ENCODE measurements at regions not wholly inside any gene's neighbourhood (a gene's known extent, or its start where the extent isn't known, plus 50 kb on each side); places are given as distances from the start of the nearest gene placed in this dataset.

- Mint-ChIP-seq H3K36me3 (no peaks in the 10 kb centered on the region), H3K4me3 (no peak overlapping the region), H3K27ac (no peak overlapping the region), H3K27me3 (peaks cover 6% of the 10 kb centered on the region), H3K4me1 (no peaks in the 10 kb centered on the region), H3K9me3 (no peaks in the 10 kb centered on the region)
Measured at GRCh38 chr22:49106096-49106841, 721.4 kb downstream of the BRD1 start.

- H3K4me3 Mint-ChIP-seq, result no peak overlapping the region
- peaks cover 10% of the 10 kb centered on the region for H3K27me3 Mint-ChIP-seq
- no peak overlapping the region for H3K27ac Mint-ChIP-seq
- no peaks in the 10 kb centered on the region for H3K9me3 Mint-ChIP-seq
- no peaks in the 10 kb centered on the region for H3K4me1 Mint-ChIP-seq
- H3K36me3 Mint-ChIP-seq, result no peaks in the 10 kb centered on the region
Measured at GRCh38 chr22:49104434-49104833, 723.2 kb downstream of the BRD1 start.

- Mint-ChIP-seq H3K27me3 (peaks cover 10% of the 10 kb centered on the region), H3K9me3 (no peaks in the 10 kb centered on the region), H3K36me3 (no peaks in the 10 kb centered on the region)
Measured at GRCh38 chr22:49103314-49104059, 724.2 kb downstream of the BRD1 start.

GRCh38 chr22:49102367-49102766, 725.3 kb downstream of the BRD1 start:
- Mint-ChIP-seq H3K4me1 (no peaks in the 10 kb centered on the region), H3K9me3 (no peaks in the 10 kb centered on the region), H3K27ac (no peak overlapping the region), H3K4me3 (no peak overlapping the region), H3K36me3 (no peaks in the 10 kb centered on the region), H3K27me3 (peaks cover 16% of the 10 kb centered on the region)

More at GRCh38 chr22:49103314-49104059, 724.2 kb downstream of the BRD1 start:
- no peaks in the 10 kb centered on the region for H3K4me1 Mint-ChIP-seq
- H3K4me3 Mint-ChIP-seq, result no peak overlapping the region
- no peak overlapping the region for H3K27ac Mint-ChIP-seq

GRCh38 chr22:49101873-49102272, 725.8 kb downstream of the BRD1 start:
- Mint-ChIP-seq H3K27ac (no peak overlapping the region), H3K36me3 (no peaks in the 10 kb centered on the region), H3K27me3 (peaks cover 16% of the 10 kb centered on the region), H3K4me1 (peaks cover 0 to under 1% (median 0%) of the 10 kb centered on the region in 3 donors), H3K9me3 (no peaks in the 10 kb centered on the region), H3K4me3 (no peak overlapping the region)

- Mint-ChIP-seq H3K4me1 (peaks cover 0 to 1% (median 0%) of the 10 kb centered on the region in 3 donors), H3K9me3 (peaks cover 0 to 1% (median 0%) of the 10 kb centered on the region in 3 donors), H3K4me3 (no peak overlapping the region), H3K27me3 (peaks cover 16% of the 10 kb centered on the region), H3K36me3 (no peaks in the 10 kb centered on the region), H3K27ac (no peak overlapping the region)
Measured at GRCh38 chr22:49101225-49101624, 726.4 kb downstream of the BRD1 start.

GRCh38 chr22:49100773-49101172, 726.9 kb downstream of the BRD1 start:
- no peaks in the 10 kb centered on the region for H3K36me3 Mint-ChIP-seq
- peaks cover 0 to 1% (median 0%) of the 10 kb centered on the region in 3 donors for H3K4me1 Mint-ChIP-seq
- peaks cover 0 to 4% (median 0%) of the 10 kb centered on the region in 3 donors for H3K9me3 Mint-ChIP-seq
- no peak overlapping the region for H3K27ac Mint-ChIP-seq
- H3K4me3 Mint-ChIP-seq, result no peak overlapping the region
- peaks cover 16% of the 10 kb centered on the region for H3K27me3 Mint-ChIP-seq

GRCh38 chr22:49100316-49100715, 727.4 kb downstream of the BRD1 start:
- no peak overlapping the region for H3K27ac Mint-ChIP-seq
- peaks cover 0 to 1% (median 0%) of the 10 kb centered on the region in 3 donors for H3K4me1 Mint-ChIP-seq
- H3K36me3 Mint-ChIP-seq, result no peaks in the 10 kb centered on the region
- H3K9me3 Mint-ChIP-seq, result peaks cover 0 to 4% (median 0%) of the 10 kb centered on the region in 3 donors
- H3K4me3 Mint-ChIP-seq, result no peak overlapping the region
- H3K27me3 Mint-ChIP-seq, result peaks cover 15% of the 10 kb centered on the region

- Mint-ChIP-seq H3K27ac (no peak overlapping the region), H3K9me3 (peaks cover 0 to 4% (median 0%) of the 10 kb centered on the region in 3 donors), H3K4me3 (no peak overlapping the region), H3K36me3 (no peaks in the 10 kb centered on the region), H3K27me3 (peaks cover 14% of the 10 kb centered on the region), H3K4me1 (peaks cover 0 to 1% (median 0%) of the 10 kb centered on the region in 3 donors)
Measured at GRCh38 chr22:49099496-49100124, 728.1 kb downstream of the BRD1 start.

GRCh38 chr22:49099089-49099488, 728.6 kb downstream of the BRD1 start:
- Mint-ChIP-seq H3K9me3 (peaks cover 0 to 4% (median 0%) of the 10 kb centered on the region in 3 donors), H3K27me3 (peaks cover 14% of the 10 kb centered on the region), H3K27ac (no peak overlapping the region), H3K4me1 (peaks cover 0 to 1% (median 0%) of the 10 kb centered on the region in 3 donors), H3K36me3 (no peaks in the 10 kb centered on the region), H3K4me3 (no peak overlapping the region)

- Mint-ChIP-seq H3K27ac (no peak overlapping the region), H3K4me3 (no peak overlapping the region), H3K4me1 (peaks cover 0 to 1% (median 0%) of the 10 kb centered on the region in 3 donors), H3K9me3 (peaks cover 0 to 4% (median 0%) of the 10 kb centered on the region in 3 donors), H3K27me3 (peaks cover 14% of the 10 kb centered on the region), H3K36me3 (no peaks in the 10 kb centered on the region)
Measured at GRCh38 chr22:49097966-49098365, 729.7 kb downstream of the BRD1 start.

GRCh38 chr22:49097171-49097925, 730.3 kb downstream of the BRD1 start:
- Mint-ChIP-seq H3K9me3 (peaks cover 0 to 4% (median 0%) of the 10 kb centered on the region in 3 donors), H3K36me3 (no peaks in the 10 kb centered on the region), H3K27ac (no peak overlapping the region), H3K4me3 (no peak overlapping the region), H3K27me3 (peaks cover 14% of the 10 kb centered on the region), H3K4me1 (peaks cover 0 to 1% (median 0%) of the 10 kb centered on the region in 3 donors)

- peaks cover 11% of the 10 kb centered on the region for H3K27me3 Mint-ChIP-seq
- H3K9me3 Mint-ChIP-seq, result peaks cover 0 to 4% (median 0%) of the 10 kb centered on the region in 3 donors
- H3K4me1 Mint-ChIP-seq, result peaks cover 0 to 1% (median 0%) of the 10 kb centered on the region in 3 donors
- H3K4me3 Mint-ChIP-seq, result no peak overlapping the region
- H3K36me3 Mint-ChIP-seq, result no peaks in the 10 kb centered on the region
- H3K27ac Mint-ChIP-seq, result no peak overlapping the region
Measured at GRCh38 chr22:49096476-49096875, 731.2 kb downstream of the BRD1 start.

- no peak overlapping the region for H3K27ac Mint-ChIP-seq
- no peaks in the 10 kb centered on the region for H3K36me3 Mint-ChIP-seq
- peaks cover 0 to 1% (median 0%) of the 10 kb centered on the region in 3 donors for H3K4me1 Mint-ChIP-seq
- peaks cover 6% of the 10 kb centered on the region for H3K27me3 Mint-ChIP-seq
- H3K4me3 Mint-ChIP-seq, result no peak overlapping the region
- peaks cover 0 to 4% (median 0%) of the 10 kb centered on the region in 3 donors for H3K9me3 Mint-ChIP-seq
Measured at GRCh38 chr22:49095366-49095765, 732.3 kb downstream of the BRD1 start.
